ENCODE measurements at regions not wholly inside any gene's neighbourhood (a gene's known extent, or its start where the extent isn't known, plus 50 kb on each side); places are given as distances from the start of the nearest gene placed in this dataset.

- TF ChIP-seq CTCF (IDR thresholded peaks at IDR 0.05) (no peak), POLR2A (IDR thresholded peaks at IDR 0.05) (no peak)
Measured at GRCh38 chr2:204321027-204321800, 224.1 kb upstream of the PARD3B start.

Data from uterus (tissue), 2 donors.